ENCODE measurements at regions not wholly inside any gene's neighbourhood (a gene's known extent, or its start where the extent isn't known, plus 50 kb on each side); places are given as distances from the start of the nearest gene placed in this dataset.

DNA sequence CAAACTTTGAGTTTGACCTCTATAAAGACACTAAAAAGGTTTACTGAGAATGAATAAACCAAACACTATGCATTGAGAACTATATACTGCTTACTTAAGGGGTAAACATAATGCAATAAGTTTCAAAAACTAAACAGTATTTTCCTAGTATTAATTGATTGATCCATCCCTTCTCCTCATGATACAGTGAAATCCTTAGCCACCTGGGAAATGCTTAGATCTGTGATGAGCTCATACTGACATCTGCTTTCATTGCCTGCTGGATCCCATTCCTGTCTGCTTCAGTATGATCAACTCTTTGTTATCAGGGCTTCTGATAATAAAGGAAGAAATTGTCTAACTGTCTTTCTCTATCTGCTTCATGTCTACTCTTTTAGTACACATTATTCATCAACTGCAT lies 74.9 kb upstream of the UBE2E3 start:
- Histone ChIP-seq H3K4me1 (no peaks in the 10 kb centered on the region), H3K27me3 (no peaks in the 10 kb centered on the region), H3K27ac (no peak overlapping the region), H3K36me3 (no peaks in the 10 kb centered on the region), H3K9me3 (no peaks in the 10 kb centered on the region), H3K4me3 (no peak overlapping the region)
- TF ChIP-seq CTCF (IDR thresholded peaks at IDR 0.05), result no peak
- no peak for TF ChIP-seq POLR2A (IDR thresholded peaks at IDR 0.05)
- DNase-seq, result no peak
- intact Hi-C loops (cut with DNase I), result no loop called here

DNA sequence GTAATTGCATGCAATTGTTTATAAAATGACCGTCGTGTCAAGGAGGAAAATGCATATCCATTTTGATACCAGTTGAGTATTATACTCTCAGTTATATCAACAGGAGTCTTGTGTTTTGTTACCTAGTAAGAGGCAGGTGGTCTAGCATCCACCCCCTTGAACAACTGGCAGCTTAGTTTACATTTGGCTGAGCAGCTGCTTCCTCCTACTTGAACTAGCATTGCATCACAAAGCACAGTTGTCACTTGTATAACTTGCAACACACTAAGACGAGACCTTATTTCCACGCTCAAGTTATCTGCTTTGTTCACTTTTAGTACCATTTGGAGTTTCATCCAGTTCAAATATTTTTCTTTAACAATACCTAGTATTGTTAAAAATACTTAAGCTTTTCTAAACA lies 75.4 kb upstream of the UBE2E3 start:
- H3K4me3 ChIP-seq, result no peak overlapping the region
- H3K36me3 ChIP-seq, result no peaks in the 10 kb centered on the region
- H3K27me3 ChIP-seq, result no peaks in the 10 kb centered on the region
- intact Hi-C loops (cut with DNase I), result no loop called here
- DNase-seq, result no peak
- 60 to 67% methylated on average over 4 of the region's 4 CpGs for WGBS, 2 donors
- H3K9me3 ChIP-seq, result no peaks in the 10 kb centered on the region
- H3K27ac ChIP-seq, result no peak overlapping the region
- TF ChIP-seq CTCF (IDR thresholded peaks at IDR 0.05) (no peak), POLR2A (IDR thresholded peaks at IDR 0.05) (no peak)
- no peaks in the 10 kb centered on the region for H3K4me1 ChIP-seq

GRCh38 chr2:180901331-180901730 lies 79.1 kb upstream of the UBE2E3 start:
- WGBS, 2 donors, result 83 to 86% methylated on average over 4 of the region's 4 CpGs
- Histone ChIP-seq H3K27me3 (no peaks in the 10 kb centered on the region), H3K27ac (no peak overlapping the region), H3K9me3 (no peaks in the 10 kb centered on the region), H3K36me3 (no peaks in the 10 kb centered on the region), H3K4me3 (no peak overlapping the region), H3K4me1 (no peaks in the 10 kb centered on the region)
- DNase-seq, result no peak
- intact Hi-C loops (cut with DNase I), result no loop called here
- TF ChIP-seq CTCF (IDR thresholded peaks at IDR 0.05) (no peak), POLR2A (IDR thresholded peaks at IDR 0.05) (no peak)

DNA sequence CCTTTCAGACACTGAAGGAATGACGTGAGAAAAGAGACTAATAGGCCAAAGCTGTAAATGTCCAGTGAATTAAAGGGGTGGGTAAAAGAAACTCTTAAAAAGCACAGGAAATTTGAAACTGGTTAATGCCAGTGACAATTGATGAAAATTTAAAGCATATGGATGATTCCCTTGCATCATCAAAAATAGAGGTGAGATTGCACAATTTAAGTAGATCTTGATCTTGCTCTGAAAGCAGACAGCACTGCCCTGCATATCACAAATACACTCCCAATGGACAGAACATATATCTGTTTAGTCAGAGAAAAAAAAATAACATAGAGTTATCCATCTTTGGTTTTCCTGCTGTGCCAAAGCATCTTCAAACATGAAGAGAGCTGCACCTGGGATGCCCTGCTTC lies 86.7 kb upstream of the UBE2E3 start:
- Histone ChIP-seq H3K4me3 (no peak overlapping the region), H3K27ac (no peak overlapping the region), H3K36me3 (no peaks in the 10 kb centered on the region), H3K4me1 (no peaks in the 10 kb centered on the region), H3K9me3 (no peaks in the 10 kb centered on the region), H3K27me3 (no peaks in the 10 kb centered on the region)
- TF ChIP-seq POLR2A (IDR thresholded peaks at IDR 0.05), result no peak
- TF ChIP-seq CTCF (IDR thresholded peaks at IDR 0.05), result no peak
- no peak for DNase-seq
- intact Hi-C loops (cut with DNase I), result no loop called here
- WGBS, 2 donors, result 74 to 81% methylated on average over 1 of the region's 1 CpG

DNA sequence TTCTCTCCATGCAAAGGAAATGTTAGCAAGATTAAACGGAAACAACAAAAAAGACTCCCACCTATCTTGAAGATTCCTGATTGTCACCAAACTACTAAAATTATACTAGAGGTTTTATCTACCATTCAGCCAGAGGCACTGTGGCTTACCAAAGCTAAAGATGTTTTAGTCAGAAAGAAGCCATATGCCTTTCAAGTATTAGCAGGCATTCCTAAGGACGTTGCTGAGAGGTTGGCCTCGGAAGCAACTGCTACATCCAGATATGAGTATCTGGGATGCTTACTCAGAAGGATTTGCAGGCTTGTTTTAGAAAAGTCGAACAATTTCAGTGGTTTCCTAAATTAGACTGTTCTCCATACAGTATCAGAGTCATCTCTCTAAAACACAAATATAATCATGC lies 88.3 kb upstream of the UBE2E3 start:
- Histone ChIP-seq H3K4me1 (no peaks in the 10 kb centered on the region), H3K27me3 (no peaks in the 10 kb centered on the region), H3K27ac (no peak overlapping the region), H3K9me3 (no peaks in the 10 kb centered on the region), H3K36me3 (no peaks in the 10 kb centered on the region), H3K4me3 (no peak overlapping the region)
- intact Hi-C loops (cut with DNase I), result no loop called here
- no peak for TF ChIP-seq CTCF (IDR thresholded peaks at IDR 0.05)
- no peak for TF ChIP-seq POLR2A (IDR thresholded peaks at IDR 0.05)
- DNase-seq, result no peak
- WGBS, 2 donors, result 74 to 80% methylated on average over 4 of the region's 4 CpGs
